Esophagus squamous epithelium (tissue), 5 donors: ENCODE measurements at regions not wholly inside any gene's neighbourhood (a gene's known extent, or its start where the extent isn't known, plus 50 kb on each side); places are given as distances from the start of the nearest gene placed in this dataset.

Source experiments
- DNase-seq: peaks from one replicate; lab custom pipeline; 2025; lab: John Stamatoyannopoulos, UW
- H3K27ac ChIP-seq, 4 donors: fragments of 200-600 bp; sonication (generic); one replicate each; pipeline ENCODE4 v1.5.1; 2016 to 2019; ENCODE audit warnings: mild to moderate bottlenecking in 1 of 4
- H3K27me3 ChIP-seq, 4 donors: fragments of 200-600 bp; sonication (generic); 1 replicate in 3 of 4; 2 replicates in 1 of 4; pipeline versions ENCODE4 v1.5.1 to v1.6.0; 2017 to 2021; ENCODE audit warnings: antibody characterized with exemption in 1 of 4
- H3K36me3 ChIP-seq, 3 donors: fragments of 200-600 bp; sonication (generic); one replicate each; pipeline ENCODE4 v1.5.1; 2016 to 2019
- H3K4me1 ChIP-seq, 3 donors: fragments of 200-600 bp; sonication (generic); one replicate each; pipeline ENCODE4 v1.5.1; 2017 to 2019
- H3K4me3 ChIP-seq, 4 donors: fragments of 200-600 bp; sonication (generic); 1 replicate in 3 of 4; 2 replicates in 1 of 4; pipeline ENCODE4 v1.5.1; 2016 to 2019; ENCODE audit warnings: mild to moderate bottlenecking in 2 of 4, moderate library complexity in 1 of 4
- H3K9me3 ChIP-seq, 3 donors: fragments of 200-600 bp; sonication (generic); one replicate each; pipeline ENCODE4 v1.5.1; 2016 to 2019
- CTCF ChIP-seq, 6 experiments: fragments of 450-650 bp in 4 of 6; fragments of 200-600 bp in 2 of 6; sonication (generic) in 2 of 6; IDR thresholded peaks; one replicate each; pipeline ENCODE4 v1.5.1; 2016 to 2019; ENCODE audit warnings: antibody characterized with exemption in 6 of 6, mild to moderate bottlenecking in 4 of 6, moderate library complexity in 4 of 6
- POLR2A ChIP-seq, 4 donors: fragments of 450-650 bp; IDR thresholded peaks; one replicate each; pipeline ENCODE4 v1.6.1; 2017; ENCODE audit warnings: antibody characterized with exemption in 4 of 4, mild to moderate bottlenecking in 4 of 4, moderate library complexity in 3 of 4
- WGBS, 2 donors: methylation state at CpG; one replicate each; pipeline ENCODE4 v1.1.5; 2018; 5-methylcytosine and 5-hydroxymethylcytosine counted together
- intact Hi-C: fragments of 100-400 bp; cut with DNase I; formaldehyde crosslinking; loops from one replicate; pipeline ENCODE4 v1.15.0; 2022
- donor health status: DM: yes; HTN: yes; CAD: no.

GRCh38 chr18:73249030-73249429 lies 381.2 kb upstream of the NETO1 start:
- WGBS, 2 donors = 76 to 83% methylated on average over 4 of the region's 7 CpGs
- no peaks in the 10 kb centered on the region for H3K4me1 ChIP-seq
- no peak for DNase-seq
- H3K4me3 ChIP-seq = no peak overlapping the region
- peaks cover 0 to 4% (median under 1%) of the 10 kb centered on the region in 3 donors for H3K9me3 ChIP-seq
- intact Hi-C loops = no loop called here
- no peaks in the 10 kb centered on the region for H3K27me3 ChIP-seq
- no peak overlapping the region for H3K27ac ChIP-seq
- H3K36me3 ChIP-seq = no peaks in the 10 kb centered on the region
- TF ChIP-seq CTCF (IDR thresholded peaks at IDR 0.05) (no peak), POLR2A (IDR thresholded peaks at IDR 0.05) (no peak)

DNA sequence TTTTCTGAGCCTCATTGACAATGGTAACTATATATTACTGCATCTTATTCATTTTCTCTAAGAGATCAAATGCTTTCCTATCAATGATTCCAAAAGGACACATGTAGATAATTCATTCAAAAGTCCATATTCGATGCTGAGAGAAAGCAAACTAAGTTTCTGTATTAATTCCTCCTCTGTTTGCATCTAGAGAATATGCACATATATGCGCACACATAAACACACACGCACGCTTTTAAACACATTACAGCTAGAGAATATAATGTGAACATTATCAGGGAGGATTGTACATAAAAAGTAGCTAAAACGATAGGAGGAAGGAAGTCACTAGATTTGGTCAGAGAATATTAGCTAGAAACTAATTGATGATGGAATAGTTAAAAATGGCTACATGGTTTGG lies 379.0 kb upstream of the NETO1 start:
- WGBS, 2 donors = 73 to 78% methylated on average over 5 of the region's 5 CpGs
- Histone ChIP-seq H3K27me3 (no peaks in the 10 kb centered on the region), H3K27ac (no peak overlapping the region), H3K4me1 (no peaks in the 10 kb centered on the region), H3K9me3 (peaks cover 0 to 8% (median 4%) of the 10 kb centered on the region in 3 donors), H3K4me3 (no peak overlapping the region), H3K36me3 (no peaks in the 10 kb centered on the region)
- intact Hi-C loops = no loop called here
- TF ChIP-seq CTCF (IDR thresholded peaks at IDR 0.05) = no peak
- no peak for TF ChIP-seq POLR2A (IDR thresholded peaks at IDR 0.05)
- no peak for DNase-seq

DNA sequence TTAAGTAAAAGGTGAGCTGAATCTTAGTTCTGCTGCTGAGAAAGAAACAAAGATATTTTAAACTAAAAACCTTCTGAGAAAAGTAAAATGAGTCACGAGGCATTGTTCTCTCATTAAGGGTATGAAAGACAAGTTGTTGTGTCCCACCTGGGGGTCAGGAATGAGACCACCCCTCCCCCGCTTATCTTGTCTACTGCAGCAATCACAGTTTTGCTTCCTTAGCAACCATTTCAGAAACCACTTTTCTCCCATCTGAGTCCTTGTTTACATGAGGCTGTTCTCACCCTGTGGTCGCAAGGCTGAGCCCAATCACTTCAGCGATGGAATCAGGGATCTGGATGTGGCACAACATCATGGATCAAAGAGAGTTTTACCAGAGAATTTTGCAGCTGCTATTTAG lies 377.6 kb upstream of the NETO1 start:
- DNase-seq = no peak
- intact Hi-C loops = no loop called here
- TF ChIP-seq CTCF (IDR thresholded peaks at IDR 0.05) = no peak
- no peak for TF ChIP-seq POLR2A (IDR thresholded peaks at IDR 0.05)
- no peaks in the 10 kb centered on the region for H3K4me1 ChIP-seq
- no peaks in the 10 kb centered on the region for H3K36me3 ChIP-seq
- WGBS, 2 donors = 28 to 35% methylated on average over 4 of the region's 4 CpGs
- H3K27ac ChIP-seq = no peak overlapping the region
- peaks cover 0 to 8% (median 3%) of the 10 kb centered on the region in 3 donors for H3K9me3 ChIP-seq
- H3K4me3 ChIP-seq = no peak overlapping the region
- no peaks in the 10 kb centered on the region for H3K27me3 ChIP-seq

GRCh38 chr18:73244401-73244800 lies 376.6 kb upstream of the NETO1 start:
- Histone ChIP-seq H3K27ac (no peak overlapping the region), H3K9me3 (peaks cover 0 to 8% (median 0%) of the 10 kb centered on the region in 3 donors), H3K4me3 (no peak overlapping the region), H3K4me1 (no peaks in the 10 kb centered on the region), H3K27me3 (no peaks in the 10 kb centered on the region), H3K36me3 (no peaks in the 10 kb centered on the region)
- WGBS, 2 donors = 7 to 32% methylated on average over 1 of the region's 1 CpG
- intact Hi-C loops = no loop called here
- DNase-seq = no peak
- TF ChIP-seq CTCF (IDR thresholded peaks at IDR 0.05) = no peak
- no peak for TF ChIP-seq POLR2A (IDR thresholded peaks at IDR 0.05)

DNA sequence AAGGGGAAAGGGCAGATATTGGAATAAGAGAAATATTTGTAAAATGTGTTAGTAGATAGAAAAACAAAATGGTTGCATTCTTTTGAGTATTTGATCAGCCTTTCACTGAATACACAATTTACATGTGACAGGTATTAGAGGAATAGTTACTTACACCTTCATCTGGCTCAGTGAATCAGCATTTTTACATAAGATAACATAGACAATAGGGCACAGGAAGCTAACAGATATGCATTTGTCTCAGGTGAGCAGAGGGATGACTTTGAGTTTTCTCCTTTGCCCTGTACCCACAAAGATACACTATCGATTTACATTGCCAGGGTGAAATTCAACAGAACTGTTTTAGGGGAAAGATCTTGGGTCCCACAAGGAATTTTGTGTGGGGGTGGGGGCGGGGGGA lies 373.1 kb upstream of the NETO1 start:
- Histone ChIP-seq H3K4me1 (no peaks in the 10 kb centered on the region), H3K4me3 (no peak overlapping the region), H3K36me3 (no peaks in the 10 kb centered on the region), H3K27ac (no peak overlapping the region), H3K27me3 (no peaks in the 10 kb centered on the region), H3K9me3 (peaks cover 0 to 8% (median 0%) of the 10 kb centered on the region in 3 donors)
- TF ChIP-seq CTCF (IDR thresholded peaks at IDR 0.05) (no peak), POLR2A (IDR thresholded peaks at IDR 0.05) (no peak)
- DNase-seq = no peak
- intact Hi-C loops = no loop called here
- 29 to 57% methylated on average over 1 of the region's 2 CpGs for WGBS, 2 donors
